DND-41 (cell line): ENCODE measurements at regions not wholly inside any gene's neighbourhood (a gene's known extent, or its start where the extent isn't known, plus 50 kb on each side); places are given as distances from the start of the nearest gene placed in this dataset.

Experiments used
- EZH2 ChIP-seq: IDR thresholded peaks from 3 replicates; pipeline ENCODE4 v1.6.1; 2012; ENCODE audit warnings: borderline replicate concordance, low read depth, mild to moderate bottlenecking, moderate library complexity, low read length, inconsistent platforms; ENCODE audit not compliant: severe bottlenecking
- TF ChIP-seq, protein P1 (sequence below): IDR thresholded peaks from 2 replicates; pipeline ENCODE4 v1.5.1; 2012; ENCODE audit warnings: borderline replicate concordance, low read length, moderate library complexity, mild to moderate bottlenecking; ENCODE audit not compliant: poor library complexity, severe bottlenecking; ENCODE audit errors: extremely low read depth

DNA sequence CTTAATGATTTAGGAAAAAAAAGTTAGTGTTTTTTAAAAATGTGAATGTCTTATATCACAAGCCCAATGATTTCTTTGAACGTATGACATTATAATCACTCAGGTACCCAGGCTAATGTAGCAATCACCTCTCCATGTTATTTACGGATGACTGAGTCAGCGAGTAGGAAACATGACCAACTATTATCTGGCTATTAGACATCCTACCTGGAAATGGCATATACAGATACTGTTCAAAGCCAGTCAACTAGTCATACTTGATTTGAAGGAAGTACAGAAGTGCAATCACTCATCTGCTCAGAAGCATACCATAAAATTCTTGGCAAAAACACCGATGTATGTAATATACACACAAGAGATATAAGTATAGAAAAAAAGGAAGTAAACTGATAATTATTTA, 732.5 kb downstream of the ARAP2 start:
- TF ChIP-seq, protein P1, sequence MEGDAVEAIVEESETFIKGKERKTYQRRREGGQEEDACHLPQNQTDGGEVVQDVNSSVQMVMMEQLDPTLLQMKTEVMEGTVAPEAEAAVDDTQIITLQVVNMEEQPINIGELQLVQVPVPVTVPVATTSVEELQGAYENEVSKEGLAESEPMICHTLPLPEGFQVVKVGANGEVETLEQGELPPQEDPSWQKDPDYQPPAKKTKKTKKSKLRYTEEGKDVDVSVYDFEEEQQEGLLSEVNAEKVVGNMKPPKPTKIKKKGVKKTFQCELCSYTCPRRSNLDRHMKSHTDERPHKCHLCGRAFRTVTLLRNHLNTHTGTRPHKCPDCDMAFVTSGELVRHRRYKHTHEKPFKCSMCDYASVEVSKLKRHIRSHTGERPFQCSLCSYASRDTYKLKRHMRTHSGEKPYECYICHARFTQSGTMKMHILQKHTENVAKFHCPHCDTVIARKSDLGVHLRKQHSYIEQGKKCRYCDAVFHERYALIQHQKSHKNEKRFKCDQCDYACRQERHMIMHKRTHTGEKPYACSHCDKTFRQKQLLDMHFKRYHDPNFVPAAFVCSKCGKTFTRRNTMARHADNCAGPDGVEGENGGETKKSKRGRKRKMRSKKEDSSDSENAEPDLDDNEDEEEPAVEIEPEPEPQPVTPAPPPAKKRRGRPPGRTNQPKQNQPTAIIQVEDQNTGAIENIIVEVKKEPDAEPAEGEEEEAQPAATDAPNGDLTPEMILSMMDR, result no peak
- TF ChIP-seq EZH2, result no peak
